IgD-negative memory B cell (primary cell): ENCODE measurements at regions not wholly inside any gene's neighbourhood (a gene's known extent, or its start where the extent isn't known, plus 50 kb on each side); places are given as distances from the start of the nearest gene placed in this dataset.
A peak's percentile ranks its signal among the peaks of the same experiment; 100 is the strongest.
"Not testable (repeated sequence)": the region's sequence is repeated elsewhere in the genome, so short reads cannot be mapped to it uniquely, and the experiment has no call there.

Experiments used
- H3K27ac Mint-ChIP-seq, 3 donors: one replicate each; pipeline ENCODE4 v1.8.0; 2020 to 2022; ENCODE audit warnings: mild to moderate bottlenecking in 3 of 3, mixed read lengths in 3 of 3, moderate library complexity in 1 of 3
- H3K27me3 Mint-ChIP-seq: one replicate; pipeline ENCODE4 v1.8.0; 2021; ENCODE audit warnings: mixed read lengths
- H3K36me3 Mint-ChIP-seq: one replicate; pipeline ENCODE4 v1.8.0; 2020; ENCODE audit warnings: mild to moderate bottlenecking, mixed read lengths
- H3K4me1 Mint-ChIP-seq, 3 donors: one replicate each; pipeline ENCODE4 v1.8.0; 2020 to 2022; ENCODE audit warnings: mixed read lengths in 3 of 3, mild to moderate bottlenecking in 1 of 3
- H3K4me3 Mint-ChIP-seq, 4 donors: one replicate each; pipeline ENCODE4 v1.8.0; 2020 to 2022; ENCODE audit warnings: mild to moderate bottlenecking in 4 of 4, mixed read lengths in 4 of 4, moderate library complexity in 3 of 4
- H3K9me3 Mint-ChIP-seq, 3 donors: one replicate each; pipeline ENCODE4 v1.8.0; 2020 to 2021; ENCODE audit warnings: mixed read lengths in 3 of 3, mild to moderate bottlenecking in 1 of 3

DNA sequence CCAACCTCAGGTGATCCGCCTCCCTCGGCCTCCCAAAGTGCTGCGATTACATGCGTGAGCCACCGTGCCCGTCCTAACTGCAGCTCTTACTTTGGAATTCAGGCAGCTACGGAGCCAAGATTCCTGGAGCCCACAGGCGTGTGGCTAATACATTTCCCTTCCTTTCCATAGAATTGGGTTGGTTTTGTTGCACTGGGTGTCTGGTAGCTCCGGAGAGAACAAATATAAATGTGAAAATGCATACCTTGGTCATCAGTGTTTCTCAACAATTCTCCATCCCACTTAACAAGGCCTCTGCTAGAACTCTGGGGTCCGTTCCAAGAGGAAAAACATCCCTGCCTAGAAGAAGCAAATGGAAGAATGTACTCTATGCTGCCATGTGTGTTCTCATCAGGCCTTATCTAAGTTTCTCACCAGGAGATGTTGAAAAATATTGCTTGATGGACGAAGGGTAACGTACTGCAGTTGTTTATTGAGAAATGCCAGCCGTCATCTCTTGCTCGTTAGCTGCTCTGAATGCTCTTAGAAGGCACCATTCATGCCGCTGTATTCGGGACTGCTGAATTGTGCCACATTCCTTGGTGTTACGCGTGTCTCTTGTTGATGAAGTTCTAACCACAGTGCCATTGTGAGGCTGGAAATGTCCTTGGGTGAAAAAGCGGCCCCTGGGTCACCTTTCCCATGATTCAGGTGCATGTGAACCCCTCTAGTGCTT is 50.5 kb upstream of the CD99 start:
- H3K4me3 Mint-ChIP-seq, result no peak overlapping the region
- no peaks in the 10 kb centered on the region for H3K27me3 Mint-ChIP-seq
- H3K36me3 Mint-ChIP-seq, result peaks cover 10% of the 10 kb centered on the region
- H3K9me3 Mint-ChIP-seq, result peaks cover 0 to 4% (median 4%) of the 10 kb centered on the region in 3 donors
- peaks cover 0 to 3% (median 1%) of the 10 kb centered on the region in 3 donors for H3K4me1 Mint-ChIP-seq
- no peak overlapping the region for H3K27ac Mint-ChIP-seq

DNA sequence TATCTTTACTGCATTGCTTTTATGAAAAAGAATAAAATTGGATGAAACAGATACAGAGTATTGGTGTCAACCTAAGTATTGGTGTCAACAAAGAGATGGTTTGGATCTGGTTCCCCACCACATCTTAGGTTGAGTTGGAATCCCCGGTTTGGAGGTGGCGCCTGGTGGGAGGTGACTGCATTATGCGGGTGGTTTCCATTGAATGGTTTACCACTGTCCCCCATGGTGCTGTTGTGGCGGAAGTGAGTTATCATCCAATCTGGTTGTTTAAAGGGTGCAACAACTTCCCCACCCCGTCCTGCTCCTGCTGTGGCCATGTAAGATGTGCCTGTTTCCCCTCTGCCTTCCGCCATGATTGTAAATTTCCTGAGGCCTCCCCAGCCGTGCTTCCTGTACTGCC is 52.8 kb upstream of the CD99 start:
- H3K4me3 Mint-ChIP-seq, result no peak overlapping the region

DNA sequence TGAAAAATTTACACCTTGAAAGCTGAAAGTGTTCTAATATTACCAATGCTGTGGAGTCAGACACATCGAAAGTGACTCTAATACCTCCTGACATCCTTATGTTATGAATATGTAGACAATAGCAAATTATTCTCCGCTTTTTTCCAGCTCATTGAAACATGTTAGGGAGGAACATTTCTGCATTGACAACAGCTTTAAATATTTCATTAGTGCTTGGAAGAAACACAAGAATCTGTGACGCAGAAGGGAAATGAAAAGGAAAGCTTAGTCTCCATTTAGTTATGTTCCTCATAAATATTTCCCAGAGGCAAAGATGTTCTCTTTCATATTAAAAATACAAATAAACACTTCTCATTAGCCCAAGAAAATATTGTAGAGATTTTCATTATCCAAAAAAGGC is 55.8 kb upstream of the CD99 start:
- Mint-ChIP-seq H3K27ac (no peak overlapping the region), H3K4me3 (no peak overlapping the region), H3K36me3 (peaks cover 4% of the 10 kb centered on the region), H3K4me1 (peaks cover 0 to 17% (median 5%) of the 10 kb centered on the region in 3 donors), H3K9me3 (peaks cover 12 to 26% (median 20%) of the 10 kb centered on the region in 3 donors), H3K27me3 (no peaks in the 10 kb centered on the region)

More for the DNA sequence above, 52.8 kb upstream of the CD99 start:
- Mint-ChIP-seq H3K36me3 (peaks cover 10% of the 10 kb centered on the region), H3K4me1 (peaks cover 0 to 3% (median 1%) of the 10 kb centered on the region in 3 donors), H3K27ac (no peak overlapping the region), H3K9me3 (peaks cover 0 to 4% (median 4%) of the 10 kb centered on the region in 3 donors), H3K27me3 (no peaks in the 10 kb centered on the region)

- Mint-ChIP-seq H3K36me3 (peaks cover 7% of the 10 kb centered on the region), H3K4me1 (peaks cover 10 to 34% (median 21%) of the 10 kb centered on the region in 3 donors), H3K27me3 (no peaks in the 10 kb centered on the region), H3K4me3 (peak overlapping the region in 1 of 4 donors; percentile 61), H3K27ac (peak overlapping the region in 2 of 3 donors; percentile 39 to 90), H3K9me3 (peaks cover 12 to 44% (median 38%) of the 10 kb centered on the region in 3 donors)
These were observed 58.3 kb upstream of the CD99 start for GRCh38 chrX:2632533-2633504.

DNA sequence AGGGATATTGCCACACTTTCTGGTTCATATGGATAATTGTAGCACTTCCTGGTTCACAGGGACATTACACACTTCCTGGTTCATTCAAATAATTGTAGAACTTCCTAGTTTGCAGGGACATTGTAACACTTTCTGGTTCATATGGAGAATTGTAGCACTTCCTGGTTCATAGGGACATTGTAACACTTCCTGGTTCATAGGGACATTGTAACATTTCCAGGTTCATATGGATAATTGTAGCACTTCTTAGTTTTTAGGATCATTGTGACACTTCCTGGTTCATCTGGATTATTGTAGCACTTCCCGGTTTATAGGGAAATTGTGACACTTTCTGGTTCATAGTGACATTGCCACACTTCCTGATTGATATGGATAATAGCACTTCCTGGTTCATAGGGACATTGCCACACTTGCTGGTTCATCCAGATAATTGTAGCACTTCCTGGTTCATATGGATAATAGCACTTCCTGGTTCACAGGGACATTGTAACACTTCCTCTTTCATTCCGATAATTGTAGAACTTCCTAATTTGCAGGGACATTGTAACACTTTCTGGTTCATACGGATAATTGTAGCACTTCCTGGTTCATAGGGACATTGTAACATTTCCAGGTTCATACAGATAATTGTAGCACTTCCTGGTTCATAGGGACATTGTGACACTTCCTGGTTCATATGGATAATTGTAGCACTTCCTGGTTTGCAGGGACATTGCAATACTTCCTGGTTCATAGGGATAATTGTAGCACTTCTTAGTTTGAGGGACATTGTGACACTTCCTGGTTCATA is 59.2 kb upstream of the CD99 start:
- Mint-ChIP-seq H3K27ac (peak overlapping the region; percentile 90 to 100 (median 99)), H3K9me3 (peaks cover 12 to 41% (median 34%) of the 10 kb centered on the region in 3 donors), H3K36me3 (peaks cover 12% of the 10 kb centered on the region)

GRCh38 chrX:2630935-2631742 is 60.0 kb upstream of the CD99 start:
- H3K4me3 Mint-ChIP-seq, result peak overlapping the region; percentile 61 to 91 (median 82)
- H3K27me3 Mint-ChIP-seq, result not testable (repeated sequence)
- H3K9me3 Mint-ChIP-seq, result peaks cover 12 to 45% (median 35%) of the 10 kb centered on the region in 3 donors
- peaks cover 17% of the 10 kb centered on the region for H3K36me3 Mint-ChIP-seq
- peaks cover 10 to 34% (median 20%) of the 10 kb centered on the region in 3 donors for H3K4me1 Mint-ChIP-seq
- H3K27ac Mint-ChIP-seq, result peak overlapping the region; percentile 90 to 100 (median 99)

More for the DNA sequence above, 59.2 kb upstream of the CD99 start:
- peaks cover 10 to 34% (median 20%) of the 10 kb centered on the region in 3 donors for H3K4me1 Mint-ChIP-seq
- H3K4me3 Mint-ChIP-seq, result peak overlapping the region; percentile 61 to 91 (median 82)
- H3K27me3 Mint-ChIP-seq, result no peaks in the 10 kb centered on the region

DNA sequence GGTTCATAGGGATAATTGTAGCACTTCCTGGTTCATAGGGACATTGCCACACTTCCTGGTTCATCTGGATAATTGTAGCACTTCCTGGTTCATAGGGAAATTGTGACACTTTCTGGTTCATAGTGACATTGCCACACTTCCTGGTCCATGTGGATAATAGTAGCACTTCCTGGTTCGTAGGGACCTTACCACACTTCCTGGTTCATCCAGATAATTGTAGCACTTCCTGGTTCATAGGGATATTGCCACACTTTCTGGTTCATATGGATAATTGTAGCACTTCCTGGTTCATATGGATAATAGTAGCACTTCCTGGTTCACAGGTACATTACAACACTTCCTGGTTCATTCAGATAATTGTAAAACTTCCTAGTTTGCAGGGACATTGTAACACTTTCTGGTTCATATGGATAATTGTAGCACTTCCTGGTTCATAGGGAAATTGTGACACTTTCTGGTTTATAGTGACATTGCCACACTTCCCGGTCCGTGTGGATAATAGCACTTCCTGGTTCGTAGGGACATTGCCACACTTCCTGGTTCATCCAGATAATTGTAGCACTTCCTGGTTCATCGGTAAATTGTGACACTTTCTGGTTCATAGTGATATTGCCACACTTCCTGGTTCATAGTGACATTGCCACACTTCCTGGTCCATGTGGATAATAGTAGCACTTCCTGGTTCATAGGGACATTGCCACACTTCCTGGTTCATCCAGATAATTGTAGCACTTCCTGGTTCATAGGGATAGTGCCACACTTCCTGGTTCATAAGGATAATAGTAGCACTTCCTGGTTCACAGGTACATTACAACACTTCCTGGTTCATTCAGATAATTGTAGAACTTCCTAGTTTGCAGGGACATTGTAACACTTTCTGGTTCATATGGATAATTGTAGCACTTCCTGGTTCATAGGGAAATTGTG is 60.8 kb upstream of the CD99 start:
- H3K36me3 Mint-ChIP-seq, result peaks cover 17% of the 10 kb centered on the region
- H3K27ac Mint-ChIP-seq, result peak overlapping the region; percentile 90 to 100 (median 99)
- peaks cover 12 to 45% (median 35%) of the 10 kb centered on the region in 3 donors for H3K9me3 Mint-ChIP-seq
- H3K4me3 Mint-ChIP-seq, result peak overlapping the region; percentile 61 to 91 (median 82)
- peaks cover 10 to 34% (median 20%) of the 10 kb centered on the region in 3 donors for H3K4me1 Mint-ChIP-seq
- H3K27me3 Mint-ChIP-seq, result not testable (repeated sequence)

DNA sequence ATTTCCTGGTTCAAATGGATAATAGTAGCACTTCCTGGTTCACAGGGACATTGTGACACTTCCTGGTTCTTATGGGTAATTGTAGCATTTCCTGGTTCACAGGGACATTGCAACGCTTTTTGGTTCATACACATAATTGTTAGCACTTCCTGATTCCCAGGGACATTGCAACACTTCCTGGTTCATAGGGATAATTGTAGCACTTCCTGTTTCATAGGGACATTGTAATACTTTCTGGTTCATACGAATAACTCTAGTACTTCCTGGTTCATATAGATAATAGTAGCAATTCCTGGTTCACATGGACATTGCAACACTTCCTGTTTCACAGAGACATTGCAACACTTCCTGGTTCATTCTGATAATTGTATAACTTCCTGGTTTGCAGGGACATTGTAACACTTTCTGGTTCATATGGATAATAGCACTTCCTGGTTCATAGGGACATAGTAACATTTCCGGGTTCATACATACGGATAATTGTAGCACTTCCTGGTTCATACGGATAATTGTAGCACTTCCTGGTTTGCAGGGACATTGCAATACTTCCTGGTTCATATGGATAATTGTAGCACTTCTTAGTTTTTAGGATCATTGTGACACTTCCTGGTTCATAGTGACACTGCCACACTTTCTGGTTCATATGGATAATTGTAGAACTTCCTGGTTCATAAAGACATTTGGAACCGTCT is 61.6 kb upstream of the CD99 start:
- H3K27ac Mint-ChIP-seq, result peak overlapping the region; percentile 90 to 100 (median 99)
- H3K36me3 Mint-ChIP-seq, result peaks cover 22% of the 10 kb centered on the region
- H3K9me3 Mint-ChIP-seq, result peaks cover 12 to 45% (median 35%) of the 10 kb centered on the region in 3 donors
- peaks cover 10 to 34% (median 20%) of the 10 kb centered on the region in 3 donors for H3K4me1 Mint-ChIP-seq
- H3K27me3 Mint-ChIP-seq, result peaks cover 1% of the 10 kb centered on the region
- peak overlapping the region; percentile 61 to 91 (median 82) for H3K4me3 Mint-ChIP-seq

- peak overlapping the region; percentile 90 to 100 (median 99) for H3K27ac Mint-ChIP-seq
- H3K4me1 Mint-ChIP-seq, result peaks cover 10 to 34% (median 20%) of the 10 kb centered on the region in 3 donors
- peaks cover 24% of the 10 kb centered on the region for H3K36me3 Mint-ChIP-seq
- H3K27me3 Mint-ChIP-seq, result peaks cover 1% of the 10 kb centered on the region
- peaks cover 12 to 45% (median 35%) of the 10 kb centered on the region in 3 donors for H3K9me3 Mint-ChIP-seq
- peak overlapping the region; percentile 61 to 91 (median 82) for H3K4me3 Mint-ChIP-seq
These were observed 62.3 kb upstream of the CD99 start for GRCh38 chrX:2628751-2629315.

- peaks cover 27% of the 10 kb centered on the region for H3K36me3 Mint-ChIP-seq
- H3K9me3 Mint-ChIP-seq, result peaks cover 12 to 42% (median 35%) of the 10 kb centered on the region in 3 donors
- peaks cover 10 to 33% (median 20%) of the 10 kb centered on the region in 3 donors for H3K4me1 Mint-ChIP-seq
- H3K4me3 Mint-ChIP-seq, result peak overlapping the region in 1 of 4 donors; percentile 28
- peaks cover 1% of the 10 kb centered on the region for H3K27me3 Mint-ChIP-seq
- peak overlapping the region in 2 of 3 donors; percentile 99 to 100 for H3K27ac Mint-ChIP-seq
These were observed 63.7 kb upstream of the CD99 start for GRCh38 chrX:2627272-2627867.

DNA sequence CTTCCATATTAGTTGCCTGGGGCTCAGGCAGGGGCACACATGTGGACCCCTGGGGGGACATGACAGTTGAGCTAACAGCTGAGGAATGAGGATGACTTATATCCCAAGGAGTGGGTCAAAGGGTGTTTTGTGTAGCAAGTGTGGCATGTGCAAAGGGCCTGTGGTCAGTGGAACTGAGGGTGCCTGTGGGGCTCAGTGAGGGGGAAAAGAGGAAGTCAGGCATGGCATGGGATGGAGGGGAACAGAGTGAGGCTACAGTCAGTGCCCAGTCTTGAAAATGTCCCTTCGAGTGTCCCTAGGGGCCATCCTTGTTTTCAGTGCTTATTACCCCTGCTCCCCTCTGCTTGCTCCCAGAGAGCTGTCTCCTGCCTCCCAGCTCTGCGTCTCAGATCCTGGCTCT is 64.3 kb upstream of the CD99 start:
- H3K27ac Mint-ChIP-seq, result no peak overlapping the region
- peaks cover 1% of the 10 kb centered on the region for H3K27me3 Mint-ChIP-seq
- peak overlapping the region in 3 of 4 donors; percentile 19 to 64 (median 46) for H3K4me3 Mint-ChIP-seq
- H3K4me1 Mint-ChIP-seq, result peaks cover 10 to 28% (median 20%) of the 10 kb centered on the region in 3 donors
- peaks cover 27% of the 10 kb centered on the region for H3K36me3 Mint-ChIP-seq
- H3K9me3 Mint-ChIP-seq, result peaks cover 8 to 36% (median 30%) of the 10 kb centered on the region in 3 donors
